SK-N-SH (cell line): ENCODE measurements at regions not wholly inside any gene's neighbourhood (a gene's known extent, or its start where the extent isn't known, plus 50 kb on each side); places are given as distances from the start of the nearest gene placed in this dataset.

ENCODE experiments used
- CTCF ChIA-PET: fragments of 300-600, 350-600 bp; formaldehyde crosslinking; extraction: SDS; loops from one replicate; lab custom pipeline; 2021; lab: Yijun Ruan, JAX
- POLR2A ChIA-PET: fragments of 350-600 bp; sonication (Branson Sonifier 250); formaldehyde crosslinking; extraction: SDS; loops from one replicate; lab custom pipeline; 2020; ENCODE audit warnings: antibody characterized with exemption, inconsistent platforms; lab: Yijun Ruan, JAX
- DNase-seq: peaks from one replicate; pipeline ENCODE4 v3.0.0; 2012
- H2AFZ ChIP-seq: fragments of 200-600 bp; sonication (generic); 2 replicates; pipeline ENCODE4 v1.8.1; 2016; ENCODE audit warnings: antibody characterized with exemption, mild to moderate bottlenecking, low read depth
- H3F3A ChIP-seq: fragments of 200-600 bp; sonication (generic); replicated peaks from 2 replicates; pipeline ENCODE3; 2016; ENCODE audit warnings: antibody characterized with exemption, mild to moderate bottlenecking; ENCODE audit not compliant: insufficient read depth
- H3K27ac ChIP-seq, 2 experiments: fragments of 200-500 bp in 1 of 2; fragments of 200-600 bp in 1 of 2; sonication (Bioruptor generic) in 1 of 2; sonication (generic), shearing (Covaris generic) in 1 of 2; 2 replicates each; pipeline versions ENCODE4 v1.5.1 to v1.6.1; 2014 to 2016; ENCODE audit warnings: low read depth in 2 of 2, inconsistent platforms in 1 of 2, low read length in 1 of 2, mild to moderate bottlenecking in 1 of 2, mixed read lengths in 1 of 2
- H3K27me3 ChIP-seq: fragments of 200-600 bp; sonication (generic), shearing (Covaris generic); 2 replicates; pipeline ENCODE4 v1.6.1; 2016; ENCODE audit warnings: mixed run types; ENCODE audit not compliant: insufficient read depth
- H3K36me3 ChIP-seq, 2 experiments: fragments of 200-500 bp in 1 of 2; fragments of 200-600 bp in 1 of 2; sonication (Bioruptor generic) in 1 of 2; sonication (generic) in 1 of 2; replicated peaks in 1 of 2; 2 replicates each; pipeline versions ENCODE3 to v1.5.1; 2014 to 2016; ENCODE audit warnings: low read length in 1 of 2, mild to moderate bottlenecking in 1 of 2; ENCODE audit not compliant: insufficient read depth in 2 of 2, control insufficient read depth in 1 of 2
- H3K4me1 ChIP-seq, 2 experiments: fragments of 200-500 bp in 1 of 2; fragments of 200-600 bp in 1 of 2; sonication (Bioruptor generic) in 1 of 2; sonication (generic), shearing (Covaris generic) in 1 of 2; 2 replicates each; pipeline versions ENCODE4 v1.5.1 to v1.6.1; 2014 to 2016; ENCODE audit warnings: low read depth in 1 of 2, low read length in 1 of 2, mixed run types in 1 of 2; ENCODE audit not compliant: insufficient read depth in 2 of 2, control insufficient read depth in 1 of 2
- H3K4me2 ChIP-seq: fragments of 200-600 bp; sonication (generic), shearing (Covaris generic); 2 replicates; pipeline ENCODE4 v1.6.1; 2017; ENCODE audit warnings: mixed run types
- H3K4me3 ChIP-seq, 2 experiments: fragments of 200-500 bp in 1 of 2; fragments of 200-600 bp in 1 of 2; sonication (Bioruptor generic) in 1 of 2; sonication (generic), shearing (Covaris generic) in 1 of 2; 2 replicates each; pipeline versions ENCODE4 v1.5.1 to v1.8.1; 2014 to 2016; ENCODE audit warnings: low read depth in 2 of 2, inconsistent platforms in 1 of 2, low read length in 1 of 2, mild to moderate bottlenecking in 1 of 2, mixed read lengths in 1 of 2, moderate library complexity in 1 of 2
- H3K79me2 ChIP-seq: fragments of 200-600 bp; sonication (generic); 2 replicates; pipeline ENCODE4 v1.8.1; 2017; ENCODE audit warnings: mild to moderate bottlenecking; ENCODE audit not compliant: insufficient read depth
- H3K9ac ChIP-seq: fragments of 200-600 bp; sonication (generic); 2 replicates; pipeline ENCODE4 v1.6.1; 2017; ENCODE audit warnings: mixed run types
- H3K9me2 ChIP-seq: fragments of 200-600 bp; sonication (generic); 2 replicates; pipeline ENCODE4 v1.6.1; 2017; ENCODE audit warnings: mixed run types
- H3K9me3 ChIP-seq: fragments of 200-600 bp; sonication (generic); 2 replicates; pipeline ENCODE4 v1.6.1; 2017; ENCODE audit warnings: mixed run types, mild to moderate bottlenecking, moderate library complexity
- H4K20me1 ChIP-seq: fragments of 200-600 bp; sonication (generic); 2 replicates; pipeline ENCODE4 v1.6.1; 2017; ENCODE audit warnings: mild to moderate bottlenecking, mixed run types; ENCODE audit not compliant: insufficient read depth
- CHD2 ChIP-seq: fragments of 150-350 bp; IDR thresholded peaks from 2 replicates; pipeline ENCODE4 v1.6.1; 2018; ENCODE audit warnings: low read length; ENCODE audit not compliant: partially characterized antibody
- EZH2phosphoT487 ChIP-seq: fragments of 200-600 bp; sonication (generic); IDR thresholded peaks from 2 replicates; pipeline ENCODE4 v1.6.1; 2017; ENCODE audit warnings: low read depth, mixed run types, mild to moderate bottlenecking, antibody characterized with exemption, moderate library complexity, borderline replicate concordance
- FOXJ3 ChIP-seq: sonication (generic); formaldehyde crosslinking; IDR thresholded peaks from 2 replicates; pipeline ENCODE4 v1.5.1; 2020; ENCODE audit warnings: mild to moderate bottlenecking, missing genetic modification reagents
- JUND ChIP-seq: IDR thresholded peaks from 2 replicates; pipeline ENCODE4 v1.4.0; 2012
- MEF2A ChIP-seq: IDR thresholded peaks from 2 replicates; pipeline ENCODE4 v1.4.0; 2012; ENCODE audit warnings: low read depth, borderline replicate concordance
- MXI1 ChIP-seq: IDR thresholded peaks from 2 replicates; pipeline ENCODE4 v1.6.1; 2012; ENCODE audit warnings: mild to moderate bottlenecking, low read depth, low read length, improper control_type of control experiment
- NRF1 ChIP-seq: IDR thresholded peaks from 2 replicates; pipeline ENCODE4 v1.6.1; 2012; ENCODE audit warnings: low read depth, mild to moderate bottlenecking, low read length
- RAD21 ChIP-seq: IDR thresholded peaks from 2 replicates; pipeline ENCODE4 v1.6.1; 2012; ENCODE audit warnings: mild to moderate bottlenecking, low read length
- RFX5 ChIP-seq: IDR thresholded peaks from 2 replicates; pipeline ENCODE4 v1.6.1; 2012; ENCODE audit warnings: mild to moderate bottlenecking, improper control_type of control experiment, low read length
- SMC3 ChIP-seq: IDR thresholded peaks from 2 replicates; pipeline ENCODE4 v1.6.1; 2012; ENCODE audit warnings: low read depth, low read length, improper control_type of control experiment
- TCF12 ChIP-seq: IDR thresholded peaks from 2 replicates; pipeline ENCODE4 v1.4.0; 2012
- TEAD4 ChIP-seq: IDR thresholded peaks from 2 replicates; pipeline ENCODE4 v1.4.0; 2012; ENCODE audit warnings: mild to moderate bottlenecking, borderline replicate concordance; ENCODE audit not compliant: insufficient read depth
- WGBS: methylation state at CpG from one replicate; pipeline ENCODE4 v1.1.6; 2017; ENCODE audit warnings: low lambda C conversion rate; 5-methylcytosine and 5-hydroxymethylcytosine counted together
- TF ChIP-seq, protein P1 (sequence below): IDR thresholded peaks from 2 replicates; pipeline ENCODE4 v1.6.1; 2012; ENCODE audit warnings: mild to moderate bottlenecking, low read depth, low read length, moderate library complexity
- TF ChIP-seq, protein P2 (sequence below): IDR thresholded peaks from 2 replicates; pipeline ENCODE4 v1.4.0; 2012; ENCODE audit warnings: low read depth
- TF ChIP-seq, protein P3 (sequence below): fragments of 200-600 bp; sonication (generic); IDR thresholded peaks from 2 replicates; pipeline ENCODE4 v1.6.1; 2017; ENCODE audit warnings: antibody characterized with exemption, mild to moderate bottlenecking, moderate library complexity

DNA sequence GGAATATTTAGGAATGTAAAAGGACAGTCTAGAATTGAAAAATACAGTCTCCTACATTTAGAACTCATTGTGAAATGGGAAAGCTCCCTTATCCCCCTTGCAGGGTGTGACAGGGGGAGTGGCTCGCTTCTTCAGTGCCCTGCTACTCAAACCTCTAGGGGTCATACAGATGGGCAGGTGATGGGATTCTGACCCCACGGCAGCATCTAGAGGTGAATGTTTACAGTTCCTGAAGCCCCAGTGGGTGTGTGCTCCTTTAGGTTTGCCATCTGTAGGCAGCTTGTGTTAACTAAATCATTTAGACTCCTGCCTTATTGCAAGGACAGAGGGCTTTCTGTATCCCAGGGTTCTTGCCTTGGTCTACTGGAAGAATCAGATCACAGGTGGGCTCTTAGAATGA, 271.0 kb upstream of the MPDZ start:
- no peaks in the 10 kb centered on the region for H3K36me3 ChIP-seq
- no peaks in the 10 kb centered on the region for H3F3A ChIP-seq
- no peak overlapping the region for H3K4me2 ChIP-seq
- POLR2A ChIA-PET, result no interaction called here
- no peak overlapping the region for H2AFZ ChIP-seq
- no peak overlapping the region for H3K27ac ChIP-seq
- H3K4me3 ChIP-seq, result no peak overlapping the region
- H3K4me1 ChIP-seq, result no peaks in the 10 kb centered on the region; a peak in 1 of 4 replicates
- H3K79me2 ChIP-seq, result no peaks in the 10 kb centered on the region
- no peaks in the 10 kb centered on the region for H3K9me2 ChIP-seq
- CTCF ChIA-PET, result no interaction called here
- no peak overlapping the region for H3K9ac ChIP-seq
- WGBS, result 49% methylated on average over 2 of the region's 2 CpGs
- no peaks in the 10 kb centered on the region for H3K27me3 ChIP-seq
- H3K9me3 ChIP-seq, result no peaks in the 10 kb centered on the region
- DNase-seq, result no peak
- H4K20me1 ChIP-seq, result no peaks in the 10 kb centered on the region
- no peak for TF ChIP-seq MXI1
- TF ChIP-seq MEF2A, result no peak
- TF ChIP-seq, protein P1, sequence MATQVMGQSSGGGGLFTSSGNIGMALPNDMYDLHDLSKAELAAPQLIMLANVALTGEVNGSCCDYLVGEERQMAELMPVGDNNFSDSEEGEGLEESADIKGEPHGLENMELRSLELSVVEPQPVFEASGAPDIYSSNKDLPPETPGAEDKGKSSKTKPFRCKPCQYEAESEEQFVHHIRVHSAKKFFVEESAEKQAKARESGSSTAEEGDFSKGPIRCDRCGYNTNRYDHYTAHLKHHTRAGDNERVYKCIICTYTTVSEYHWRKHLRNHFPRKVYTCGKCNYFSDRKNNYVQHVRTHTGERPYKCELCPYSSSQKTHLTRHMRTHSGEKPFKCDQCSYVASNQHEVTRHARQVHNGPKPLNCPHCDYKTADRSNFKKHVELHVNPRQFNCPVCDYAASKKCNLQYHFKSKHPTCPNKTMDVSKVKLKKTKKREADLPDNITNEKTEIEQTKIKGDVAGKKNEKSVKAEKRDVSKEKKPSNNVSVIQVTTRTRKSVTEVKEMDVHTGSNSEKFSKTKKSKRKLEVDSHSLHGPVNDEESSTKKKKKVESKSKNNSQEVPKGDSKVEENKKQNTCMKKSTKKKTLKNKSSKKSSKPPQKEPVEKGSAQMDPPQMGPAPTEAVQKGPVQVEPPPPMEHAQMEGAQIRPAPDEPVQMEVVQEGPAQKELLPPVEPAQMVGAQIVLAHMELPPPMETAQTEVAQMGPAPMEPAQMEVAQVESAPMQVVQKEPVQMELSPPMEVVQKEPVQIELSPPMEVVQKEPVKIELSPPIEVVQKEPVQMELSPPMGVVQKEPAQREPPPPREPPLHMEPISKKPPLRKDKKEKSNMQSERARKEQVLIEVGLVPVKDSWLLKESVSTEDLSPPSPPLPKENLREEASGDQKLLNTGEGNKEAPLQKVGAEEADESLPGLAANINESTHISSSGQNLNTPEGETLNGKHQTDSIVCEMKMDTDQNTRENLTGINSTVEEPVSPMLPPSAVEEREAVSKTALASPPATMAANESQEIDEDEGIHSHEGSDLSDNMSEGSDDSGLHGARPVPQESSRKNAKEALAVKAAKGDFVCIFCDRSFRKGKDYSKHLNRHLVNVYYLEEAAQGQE, result no peak
- TF ChIP-seq, protein P2, sequence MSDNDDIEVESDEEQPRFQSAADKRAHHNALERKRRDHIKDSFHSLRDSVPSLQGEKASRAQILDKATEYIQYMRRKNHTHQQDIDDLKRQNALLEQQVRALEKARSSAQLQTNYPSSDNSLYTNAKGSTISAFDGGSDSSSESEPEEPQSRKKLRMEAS, result no peak
- TF ChIP-seq, protein P3, sequence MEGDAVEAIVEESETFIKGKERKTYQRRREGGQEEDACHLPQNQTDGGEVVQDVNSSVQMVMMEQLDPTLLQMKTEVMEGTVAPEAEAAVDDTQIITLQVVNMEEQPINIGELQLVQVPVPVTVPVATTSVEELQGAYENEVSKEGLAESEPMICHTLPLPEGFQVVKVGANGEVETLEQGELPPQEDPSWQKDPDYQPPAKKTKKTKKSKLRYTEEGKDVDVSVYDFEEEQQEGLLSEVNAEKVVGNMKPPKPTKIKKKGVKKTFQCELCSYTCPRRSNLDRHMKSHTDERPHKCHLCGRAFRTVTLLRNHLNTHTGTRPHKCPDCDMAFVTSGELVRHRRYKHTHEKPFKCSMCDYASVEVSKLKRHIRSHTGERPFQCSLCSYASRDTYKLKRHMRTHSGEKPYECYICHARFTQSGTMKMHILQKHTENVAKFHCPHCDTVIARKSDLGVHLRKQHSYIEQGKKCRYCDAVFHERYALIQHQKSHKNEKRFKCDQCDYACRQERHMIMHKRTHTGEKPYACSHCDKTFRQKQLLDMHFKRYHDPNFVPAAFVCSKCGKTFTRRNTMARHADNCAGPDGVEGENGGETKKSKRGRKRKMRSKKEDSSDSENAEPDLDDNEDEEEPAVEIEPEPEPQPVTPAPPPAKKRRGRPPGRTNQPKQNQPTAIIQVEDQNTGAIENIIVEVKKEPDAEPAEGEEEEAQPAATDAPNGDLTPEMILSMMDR, result no peak
- no peak for TF ChIP-seq JUND
- no peak for TF ChIP-seq RAD21
- no peak for TF ChIP-seq TCF12
- no peak for TF ChIP-seq FOXJ3 (CRISPR knock-in tag)
- TF ChIP-seq SMC3, result no peak
- TF ChIP-seq RFX5, result no peak
- TF ChIP-seq EZH2phosphoT487, result no peak
- no peak for TF ChIP-seq CHD2

DNA sequence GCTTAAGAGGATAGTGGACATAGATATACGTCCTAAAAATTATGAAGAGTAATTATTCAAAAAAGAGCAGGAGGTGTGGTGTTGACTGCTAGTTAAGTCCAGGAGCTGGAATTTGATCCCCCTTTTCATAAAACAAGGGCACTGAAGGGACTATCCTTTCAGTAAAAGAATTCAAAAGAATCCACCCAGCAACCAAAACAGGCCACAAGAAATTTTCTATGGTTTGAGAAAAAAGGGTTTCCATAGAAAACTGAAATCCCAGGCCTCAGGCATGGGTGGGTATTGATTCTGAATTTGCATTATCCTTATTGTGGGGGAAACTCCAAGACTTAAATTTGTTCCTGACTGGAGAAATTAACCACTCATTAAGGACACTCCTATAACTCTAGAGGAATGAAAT, 269.0 kb upstream of the MPDZ start:
- H3K4me1 ChIP-seq, result no peaks in the 10 kb centered on the region
- H3F3A ChIP-seq, result no peaks in the 10 kb centered on the region
- no peaks in the 10 kb centered on the region for H3K9me2 ChIP-seq
- 86% methylated on average over 1 of the region's 1 CpG for WGBS
- TF ChIP-seq NRF1, result no peak
- TF ChIP-seq TEAD4, result no peak
- TF ChIP-seq RAD21, result no peak
- ChIA-PET CTCF (interaction anchor here (1.1 kb wide), 1 partner anchor 59 kb away, joined by 3 read pairs; no protein-coding TSS in a partner anchor), POLR2A (no interaction called here)
- H3K4me2 ChIP-seq, result no peak overlapping the region
- H3K27ac ChIP-seq, result no peak overlapping the region
- no peaks in the 10 kb centered on the region for H3K27me3 ChIP-seq
- H3K9ac ChIP-seq, result no peak overlapping the region
- no peaks in the 10 kb centered on the region for H4K20me1 ChIP-seq
- H3K9me3 ChIP-seq, result no peaks in the 10 kb centered on the region
- DNase-seq, result no peak
- no peak overlapping the region for H2AFZ ChIP-seq
- H3K36me3 ChIP-seq, result no peaks in the 10 kb centered on the region
- H3K4me3 ChIP-seq, result no peak overlapping the region
- H3K79me2 ChIP-seq, result no peaks in the 10 kb centered on the region
